GM19023 (cell line): ENCODE measurements at regions not wholly inside any gene's neighbourhood (a gene's known extent, or its start where the extent isn't known, plus 50 kb on each side); places are given as distances from the start of the nearest gene placed in this dataset.

Source experiments
- ATAC-seq: cut with Tn5 transposase; IDR thresholded peaks from one replicate; pipeline ENCODE4 v1.9.1; 2021; ENCODE audit warnings: mild to moderate bottlenecking, moderate library complexity; ENCODE audit not compliant: unreplicated experiment

- ATAC-seq, result no peak
These were observed 184.9 kb downstream of the PCSK1 start for GRCh38 chr5:96248131-96248530.

- no peak for ATAC-seq
These were observed 185.3 kb downstream of the PCSK1 start for GRCh38 chr5:96247708-96248107.

GRCh38 chr5:96247097-96247701, 185.8 kb downstream of the PCSK1 start:
- no peak for ATAC-seq

GRCh38 chr5:96245140-96246091, 187.6 kb downstream of the PCSK1 start:
- no peak for ATAC-seq

- ATAC-seq, result no peak
These were observed 188.4 kb downstream of the PCSK1 start for GRCh38 chr5:96244696-96245095.

- no peak for ATAC-seq
These were observed 189.2 kb downstream of the PCSK1 start for GRCh38 chr5:96243862-96244261.

- ATAC-seq, result no peak
These were observed 189.8 kb downstream of the PCSK1 start for GRCh38 chr5:96243203-96243602.

- no peak for ATAC-seq
These were observed 190.5 kb downstream of the PCSK1 start for GRCh38 chr5:96242571-96242970.

- no peak for ATAC-seq
These were observed 196.2 kb downstream of the PCSK1 start for GRCh38 chr5:96236831-96237230.

- ATAC-seq, result no peak
These were observed 197.0 kb downstream of the PCSK1 start for GRCh38 chr5:96236051-96236450.

- no peak for ATAC-seq
These were observed 197.8 kb downstream of the PCSK1 start for GRCh38 chr5:96235008-96235910.

- ATAC-seq, result no peak
These were observed 200.4 kb downstream of the PCSK1 start for GRCh38 chr5:96232602-96233001.

GRCh38 chr5:96229188-96229587, 203.9 kb downstream of the PCSK1 start:
- ATAC-seq, result no peak

GRCh38 chr5:96228408-96228807, 204.6 kb downstream of the PCSK1 start:
- no peak for ATAC-seq

GRCh38 chr5:96227957-96228356, 205.1 kb downstream of the PCSK1 start:
- ATAC-seq, result no peak

- ATAC-seq, result no peak
These were observed 206.0 kb downstream of the PCSK1 start for GRCh38 chr5:96226941-96227552.

- no peak for ATAC-seq
These were observed 210.9 kb downstream of the PCSK1 start for GRCh38 chr5:96222129-96222528.

GRCh38 chr5:96220610-96221390, 212.2 kb downstream of the PCSK1 start:
- ATAC-seq, result peak; percentile 66

GRCh38 chr5:96219580-96220281, 213.3 kb downstream of the PCSK1 start:
- ATAC-seq, result no peak
